ENCODE measurements at regions not wholly inside any gene's neighbourhood (a gene's known extent, or its start where the extent isn't known, plus 50 kb on each side); places are given as distances from the start of the nearest gene placed in this dataset.
"Not testable (repeated sequence)": the region's sequence is repeated elsewhere in the genome, so short reads cannot be mapped to it uniquely, and the experiment has no call there.

- Histone ChIP-seq H3K27ac (peak overlapping the region in 3 of 4 donors; percentile 35 to 73 (median 67)), H3K27me3 (no peaks in the 10 kb centered on the region), H3K4me3 (no peak overlapping the region), H3K36me3 (no peaks in the 10 kb centered on the region), H3K9me3 (no peaks in the 10 kb centered on the region), H3K4me1 (peaks cover 0 to 19% (median 0%) of the 10 kb centered on the region in 4 donors)
- DNase-seq (peak in 1 of 2 donors; percentile 45), ATAC-seq (ENCODE audit: low FRiP score in 2 of 2) (peak; percentile 62 to 83)
- 13 to 24% methylated on average over 3 of the region's 3 CpGs for WGBS, 2 donors
- TF ChIP-seq CTCF (IDR thresholded peaks at IDR 0.05) (no peak), POLR2A (IDR thresholded peaks at IDR 0.05) (no peak), EP300 (IDR thresholded peaks at IDR 0.05) (no peak), POLR2AphosphoS5 (IDR thresholded peaks at IDR 0.05) (no peak)
These were observed 72.6 kb upstream of the FHIP2A start for GRCh38 chr10:114749014-114749413.

GRCh38 chr10:114749510-114749909 is 72.1 kb upstream of the FHIP2A start:
- DNase-seq, result peak in 1 of 2 donors; percentile 61
- peak overlapping the region in 3 of 4 donors; percentile 26 to 73 (median 44) for H3K27ac ChIP-seq
- ATAC-seq (ENCODE audit: low FRiP score in 2 of 2), result peak; percentile 61 to 90

GRCh38 chr10:114751856-114752255 is 69.7 kb upstream of the FHIP2A start:
- ATAC-seq (ENCODE audit: low FRiP score in 2 of 2) (no peak), DNase-seq (no peak)
- Histone ChIP-seq H3K27me3 (no peaks in the 10 kb centered on the region), H3K4me1 (peaks cover 0 to 13% (median 0%) of the 10 kb centered on the region in 4 donors), H3K36me3 (no peaks in the 10 kb centered on the region), H3K9me3 (no peaks in the 10 kb centered on the region), H3K4me3 (no peak overlapping the region), H3K27ac (no peak overlapping the region)
- 91 to 94% methylated on average over 3 of the region's 3 CpGs for WGBS, 2 donors
- TF ChIP-seq POLR2A (IDR thresholded peaks at IDR 0.05) (no peak), EP300 (IDR thresholded peaks at IDR 0.05) (no peak), POLR2AphosphoS5 (IDR thresholded peaks at IDR 0.05) (no peak), CTCF (IDR thresholded peaks at IDR 0.05) (no peak)

More at GRCh38 chr10:114749510-114749909, 72.1 kb upstream of the FHIP2A start:
- TF ChIP-seq POLR2AphosphoS5 (IDR thresholded peaks at IDR 0.05) (no peak), CTCF (IDR thresholded peaks at IDR 0.05) (no peak), POLR2A (IDR thresholded peaks at IDR 0.05) (no peak), EP300 (IDR thresholded peaks at IDR 0.05) (peak in 1 of 4 donors; percentile 9)
- no peaks in the 10 kb centered on the region for H3K27me3 ChIP-seq
- H3K4me3 ChIP-seq, result no peak overlapping the region
- H3K4me1 ChIP-seq, result peaks cover 0 to 19% (median 0%) of the 10 kb centered on the region in 4 donors
- no peaks in the 10 kb centered on the region for H3K36me3 ChIP-seq
- no peaks in the 10 kb centered on the region for H3K9me3 ChIP-seq
- 55 to 61% methylated on average over 6 of the region's 6 CpGs for WGBS, 2 donors

GRCh38 chr10:114752570-114752969 is 69.0 kb upstream of the FHIP2A start:
- ATAC-seq (ENCODE audit: low FRiP score in 2 of 2); H3K27ac ChIP-seq: not testable (repeated sequence)
- 91 to 100% methylated on average over 1 of the region's 1 CpG for WGBS, 2 donors

GRCh38 chr10:114753126-114753525 is 68.5 kb upstream of the FHIP2A start:
- Histone ChIP-seq H3K9me3 (no peaks in the 10 kb centered on the region), H3K4me3 (no peak overlapping the region), H3K27me3 (no peaks in the 10 kb centered on the region), H3K4me1 (peaks cover 0 to 12% (median 0%) of the 10 kb centered on the region in 4 donors), H3K36me3 (no peaks in the 10 kb centered on the region), H3K27ac (no peak overlapping the region)
- TF ChIP-seq POLR2A (IDR thresholded peaks at IDR 0.05) (no peak), EP300 (IDR thresholded peaks at IDR 0.05) (no peak), CTCF (IDR thresholded peaks at IDR 0.05) (no peak), POLR2AphosphoS5 (IDR thresholded peaks at IDR 0.05) (no peak)
- DNase-seq, result no peak
- no peak for ATAC-seq (ENCODE audit: low FRiP score in 2 of 2)
- 87 to 92% methylated on average over 5 of the region's 5 CpGs for WGBS, 2 donors

More at GRCh38 chr10:114752570-114752969, 69.0 kb upstream of the FHIP2A start:
- H3K9me3 ChIP-seq, DNase-seq, H3K36me3 ChIP-seq, H3K4me3 ChIP-seq, H3K27me3 ChIP-seq: not testable (repeated sequence)
- H3K4me1 ChIP-seq, result peaks cover 0 to 13% (median 0%) of the 10 kb centered on the region in 4 donors

Measured in upper lobe of left lung (tissue), 6 donors.